NCI-H446 (cell line): ENCODE measurements at regions not wholly inside any gene's neighbourhood (a gene's known extent, or its start where the extent isn't known, plus 50 kb on each side); places are given as distances from the start of the nearest gene placed in this dataset.

Experiments
- DNase-seq, 2 experiments: peaks; one replicate each; lab custom pipeline; 2025; lab: John Stamatoyannopoulos, UW

GRCh38 chr5:32504329-32504988 lies 59.9 kb upstream of the ZFR start:
- DNase-seq = no peak

- no peak for DNase-seq
Measured at GRCh38 chr5:32503261-32503660, 58.7 kb upstream of the ZFR start.

GRCh38 chr5:32501071-32502002 lies 56.8 kb upstream of the ZFR start:
- DNase-seq = no peak

- no peak for DNase-seq
Measured at GRCh38 chr5:32500181-32500580, 55.6 kb upstream of the ZFR start.

GRCh38 chr5:32499261-32499660 lies 54.7 kb upstream of the ZFR start:
- DNase-seq = no peak

- no peak for DNase-seq
Measured at GRCh38 chr5:32498484-32498883, 53.9 kb upstream of the ZFR start.

GRCh38 chr5:32496104-32496503 lies 51.6 kb upstream of the ZFR start:
- no peak for DNase-seq

- DNase-seq = no peak
Measured at GRCh38 chr5:32494827-32495226, 50.3 kb upstream of the ZFR start.
